NCI-H2107 treated with DMSO at 0.1 percent for 48 hours (cell line): ENCODE measurements at regions not wholly inside any gene's neighbourhood (a gene's known extent, or its start where the extent isn't known, plus 50 kb on each side); places are given as distances from the start of the nearest gene placed in this dataset.
"Not testable (repeated sequence)": the region's sequence is repeated elsewhere in the genome, so short reads cannot be mapped to it uniquely, and the experiment has no call there.

Experiments used
- DNase-seq: peaks from one replicate; lab custom pipeline; 2025; ENCODE audit not compliant: unreplicated experiment; lab: John Stamatoyannopoulos, UW

DNA sequence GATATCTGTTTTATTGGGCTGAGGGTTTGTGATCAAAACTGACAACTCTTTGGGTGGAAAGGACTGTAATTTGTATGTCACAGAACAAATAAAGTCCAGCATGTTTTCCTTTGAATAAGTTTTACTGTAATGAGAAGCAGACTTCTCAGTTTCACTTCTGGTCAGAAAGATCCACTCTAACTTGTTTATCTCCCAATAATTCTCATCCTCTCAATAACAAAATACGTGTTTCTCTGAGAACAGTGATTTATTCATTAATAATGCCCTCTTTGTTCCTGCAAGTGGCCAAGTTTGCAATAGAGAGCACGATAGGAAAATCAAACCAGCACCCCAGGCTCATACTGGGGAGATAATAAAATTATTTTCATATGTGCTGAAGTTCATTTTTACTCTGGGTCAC, 190.6 kb downstream of the CNTN3 start:
- no peak for DNase-seq

DNA sequence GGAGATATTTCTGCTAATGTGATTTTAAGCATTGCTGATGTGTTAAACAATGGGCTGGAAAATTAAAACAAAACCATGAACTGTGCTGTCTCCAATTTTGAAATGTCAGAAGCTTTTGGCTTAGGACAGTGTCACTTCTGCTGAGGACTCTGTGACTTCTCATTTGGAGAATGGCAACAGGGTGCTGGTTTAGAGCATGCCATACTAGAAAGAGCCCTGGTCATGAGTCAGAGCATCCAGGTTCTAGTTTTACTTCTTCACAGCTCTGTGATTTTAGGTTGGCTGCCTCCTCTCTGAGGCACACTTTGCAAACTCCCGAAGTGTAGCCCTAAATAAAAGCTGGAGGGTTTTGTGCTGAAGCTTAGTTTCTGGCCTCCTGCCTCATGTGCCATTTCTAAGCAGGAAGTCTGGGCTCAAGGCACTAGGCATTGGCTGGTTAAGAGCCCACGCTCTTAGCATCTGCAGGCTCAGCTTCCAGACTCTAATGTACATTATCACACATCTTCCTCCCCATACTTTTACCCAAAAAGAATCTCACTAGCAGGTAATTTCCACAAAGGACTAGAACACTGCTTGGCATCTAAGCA, 193.8 kb downstream of the CNTN3 start:
- DNase-seq = no peak

DNA sequence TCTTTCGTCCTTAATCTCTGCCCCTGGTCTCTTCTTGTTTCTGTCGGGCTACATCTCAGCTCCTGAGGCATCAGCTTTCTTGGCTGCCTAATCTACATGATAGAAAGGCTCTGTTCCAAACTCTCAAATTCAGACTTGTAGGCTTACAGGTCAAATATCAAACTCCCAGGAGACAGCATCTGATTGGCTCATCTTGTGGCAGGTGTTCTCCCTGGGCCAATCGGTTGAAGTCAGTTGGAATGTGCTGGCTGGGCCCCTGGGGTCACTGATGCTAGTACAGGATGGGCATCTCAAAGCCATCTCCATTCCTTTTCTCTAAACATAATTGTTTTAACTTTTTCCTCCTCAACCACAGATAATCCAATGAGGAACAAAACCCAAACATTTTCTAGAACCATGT, 198.7 kb downstream of the CNTN3 start:
- DNase-seq = no peak

DNA sequence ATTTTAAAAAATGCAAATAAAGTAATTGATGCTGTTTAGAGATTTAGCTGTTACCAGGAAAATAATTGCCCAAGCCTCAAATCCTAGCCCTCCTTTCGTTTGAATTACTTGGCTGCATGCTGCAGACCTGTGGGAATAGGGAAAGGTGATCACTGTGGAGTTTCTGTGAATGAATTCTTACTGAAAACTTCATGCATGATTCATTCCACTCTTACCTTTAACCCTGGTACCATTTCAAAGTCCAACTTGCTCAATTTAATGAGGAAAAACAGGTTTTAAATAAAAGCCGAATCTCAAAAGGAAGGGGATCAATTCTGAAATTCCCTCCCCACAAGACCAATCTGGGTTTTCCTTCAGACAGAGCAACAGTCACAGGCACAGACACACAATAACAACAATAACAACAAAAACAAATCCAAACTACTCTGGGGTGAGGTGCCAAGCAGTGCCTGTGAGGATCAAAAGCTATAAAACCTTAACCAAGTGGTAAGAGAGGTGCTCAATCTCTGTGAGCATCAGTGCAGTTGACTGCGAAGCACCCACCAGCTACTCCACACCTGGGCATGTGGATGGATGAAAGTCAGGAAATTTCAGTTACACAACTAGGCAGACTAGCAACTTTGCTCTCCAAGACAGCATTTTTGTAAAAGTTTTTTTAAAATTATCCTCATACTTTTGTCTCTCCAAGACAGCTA, 200.8 kb downstream of the CNTN3 start:
- DNase-seq = no peak

DNA sequence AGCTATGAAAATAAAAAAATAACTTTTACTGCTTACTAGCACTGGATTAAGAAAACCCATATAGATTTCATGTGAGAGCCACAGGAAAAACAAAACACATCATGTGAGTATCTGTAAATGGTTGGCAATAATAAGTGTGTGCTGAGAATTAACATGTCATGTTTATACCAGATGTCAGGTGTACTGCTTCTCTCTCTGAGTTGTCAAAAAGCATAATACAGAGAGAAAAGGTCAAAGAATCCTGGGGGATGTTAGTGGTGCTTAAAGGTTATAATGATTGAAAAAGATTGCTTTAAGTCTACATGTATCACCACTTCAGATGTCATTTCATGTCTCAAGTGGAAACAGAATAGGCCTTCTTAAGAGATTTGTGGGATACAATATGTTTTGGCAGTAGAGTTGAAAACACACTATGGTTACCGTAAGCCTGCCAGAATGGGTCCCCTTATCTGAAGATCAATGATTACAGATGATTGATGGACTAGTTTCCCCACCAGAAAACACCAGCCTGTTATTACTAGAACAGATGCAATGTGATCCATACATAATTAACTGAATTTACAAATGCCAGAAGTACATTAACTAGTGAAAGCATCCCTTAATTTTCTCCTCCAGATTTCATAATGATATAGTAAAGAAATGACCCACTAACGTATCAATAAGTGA, 204.1 kb downstream of the CNTN3 start:
- peak; percentile 7 for DNase-seq

DNA sequence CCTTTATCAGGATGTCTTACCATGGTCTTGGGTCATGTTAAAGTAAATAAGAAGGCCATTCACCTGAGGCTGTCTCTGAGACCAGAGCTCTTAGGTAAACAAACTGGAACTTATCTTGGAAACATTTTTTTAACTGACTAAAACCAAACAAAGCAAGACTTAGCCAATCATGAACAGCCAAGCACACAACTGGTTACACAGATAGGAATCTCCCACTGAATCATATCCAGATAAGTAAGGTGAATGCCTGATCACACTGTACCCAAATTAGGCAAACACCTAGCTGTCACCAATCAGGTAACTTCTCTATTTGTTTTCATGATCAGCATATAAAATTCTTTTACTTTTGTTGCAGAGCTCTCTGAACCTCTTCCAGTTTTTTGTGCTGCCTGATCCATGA, 205.4 kb downstream of the CNTN3 start:
- DNase-seq = no peak

DNA sequence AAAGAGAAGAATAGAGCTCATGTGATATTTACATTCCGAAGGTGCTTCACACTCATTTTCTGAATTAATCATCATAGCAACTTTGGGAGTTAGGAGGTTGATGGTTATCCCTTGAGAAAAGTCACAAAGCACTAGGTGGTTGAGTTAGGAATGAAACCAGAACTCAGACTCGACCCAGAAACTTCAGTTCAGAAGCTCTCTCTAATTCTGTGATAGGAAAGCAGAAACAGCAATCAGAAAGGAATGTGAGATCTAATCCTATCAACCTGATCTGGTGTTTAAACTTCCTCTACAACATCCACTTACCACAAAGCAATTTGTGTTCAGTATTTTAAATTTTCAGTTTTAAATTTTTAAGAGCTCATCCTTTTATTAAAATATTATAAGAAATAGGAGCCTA, 211.2 kb downstream of the CNTN3 start:
- no peak for DNase-seq

DNA sequence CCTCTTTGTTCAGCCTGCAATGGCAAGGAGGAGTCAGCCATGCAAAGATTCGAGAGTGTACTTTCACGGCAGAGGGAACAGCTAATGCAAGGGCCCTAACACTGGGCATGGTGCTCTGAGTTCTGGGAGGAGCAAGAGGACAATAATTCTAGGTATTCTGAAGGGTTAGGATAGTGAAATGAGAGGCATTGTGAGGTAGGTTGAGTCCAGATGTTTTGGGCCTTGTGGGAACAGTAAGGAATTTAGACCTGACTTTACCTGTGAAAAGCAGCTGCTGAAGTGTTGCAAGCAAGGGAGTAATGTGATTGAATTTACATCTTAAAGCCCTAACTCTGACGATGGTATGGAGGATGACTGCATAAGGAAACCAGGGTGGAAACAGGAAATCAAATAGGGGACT, 211.6 kb downstream of the CNTN3 start:
- DNase-seq = no peak

DNA sequence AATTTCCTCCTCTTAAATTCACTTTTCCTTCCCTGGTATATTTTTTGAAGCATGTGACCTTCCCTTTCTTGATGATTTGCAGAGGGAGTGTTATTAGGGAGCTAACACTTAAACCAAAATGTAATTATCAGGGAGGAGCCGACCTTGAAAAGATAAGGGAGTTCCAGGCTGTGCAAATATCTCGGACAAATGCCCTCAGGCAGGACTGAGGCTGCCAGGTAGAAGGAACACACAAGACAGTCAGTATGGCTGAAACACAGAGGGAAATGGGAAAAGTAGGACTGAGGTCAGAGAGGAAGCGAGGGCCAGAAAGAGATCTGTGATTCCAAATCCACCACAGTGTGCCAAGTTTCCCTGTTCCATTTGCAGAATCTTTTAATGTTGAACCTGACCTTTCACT, 221.0 kb downstream of the CNTN3 start:
- no peak for DNase-seq

DNA sequence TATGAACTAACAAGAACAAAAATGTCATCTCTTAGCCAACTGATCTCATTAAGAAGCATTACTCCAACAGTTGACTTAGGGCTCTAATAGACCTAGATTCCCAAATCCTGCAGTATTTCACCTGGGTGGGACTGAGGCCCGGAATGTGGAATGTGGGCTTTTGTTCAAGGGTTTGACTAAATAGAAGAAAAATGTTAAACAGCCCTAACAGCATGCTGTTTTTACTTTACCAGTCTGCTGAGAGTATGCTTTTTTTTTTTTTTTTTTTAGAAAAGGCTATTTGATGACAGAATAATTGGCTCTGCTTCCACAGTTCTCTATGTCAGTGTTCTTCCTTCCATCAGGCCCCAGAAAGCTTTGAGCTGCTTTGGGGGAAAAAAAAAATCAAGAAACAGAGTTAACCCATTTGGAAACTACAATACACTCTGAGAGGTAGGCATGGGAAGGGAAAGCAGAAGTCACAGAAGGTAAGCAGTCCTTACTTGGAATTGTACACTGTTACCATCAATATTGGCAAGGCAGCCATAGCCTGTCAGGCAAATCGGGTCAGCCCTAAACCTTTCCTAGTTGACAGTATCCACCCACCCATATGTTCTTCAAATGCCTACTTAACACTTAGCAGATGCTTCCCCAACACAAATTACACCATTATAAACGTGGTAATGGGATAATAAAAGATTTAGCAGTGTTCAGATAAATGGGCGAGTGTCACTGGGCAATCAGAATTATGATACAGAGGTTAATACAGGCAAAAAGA, 224.2 kb downstream of the CNTN3 start:
- no peak for DNase-seq

DNA sequence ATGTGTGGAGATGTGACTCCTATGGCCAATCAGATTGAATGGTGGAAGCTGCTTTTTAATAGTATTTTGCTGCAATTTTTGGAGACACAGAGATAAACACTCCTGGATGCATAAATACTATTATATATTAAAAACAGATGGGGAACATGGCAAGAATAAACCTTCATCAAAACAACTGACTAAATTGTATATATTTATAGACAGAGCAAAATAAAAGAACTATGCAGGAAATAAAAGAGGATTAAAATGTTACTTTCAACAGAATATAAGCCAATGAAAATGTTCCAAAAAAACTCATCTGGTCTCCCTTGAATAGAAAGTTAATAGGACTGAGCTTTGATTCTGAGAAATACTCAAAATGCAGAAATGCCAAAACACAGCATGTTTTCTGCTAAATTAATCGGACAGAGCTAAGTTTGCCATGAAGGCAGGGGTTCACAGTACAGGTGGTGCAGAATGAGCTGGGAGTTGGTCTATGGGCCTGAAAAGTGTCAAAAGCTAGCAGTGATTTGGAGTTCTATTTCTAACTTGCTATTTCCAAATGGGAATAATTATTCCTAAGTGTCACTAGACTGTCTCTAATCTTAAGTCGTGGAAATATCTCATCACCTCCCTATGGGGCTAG, 227.2 kb downstream of the CNTN3 start:
- no peak for DNase-seq

DNA sequence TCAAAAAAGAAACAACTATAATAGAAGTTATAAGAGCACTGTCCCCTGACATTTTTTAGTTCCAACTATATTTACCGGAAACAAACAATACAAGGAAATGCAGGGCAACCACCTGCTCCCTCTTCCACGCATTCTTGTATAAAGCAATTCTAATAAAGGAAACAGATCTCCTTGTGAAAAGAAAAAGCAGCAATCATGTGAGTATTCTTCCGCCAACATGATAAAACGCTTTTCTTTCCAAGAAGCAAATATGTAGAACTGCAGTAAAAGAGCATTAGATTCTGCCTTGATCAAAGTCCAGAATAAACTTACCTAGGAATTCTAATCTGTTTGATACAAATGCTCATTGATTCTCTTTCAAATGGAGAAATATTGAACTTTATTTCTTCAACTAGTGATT, 230.3 kb downstream of the CNTN3 start:
- no peak for DNase-seq

DNA sequence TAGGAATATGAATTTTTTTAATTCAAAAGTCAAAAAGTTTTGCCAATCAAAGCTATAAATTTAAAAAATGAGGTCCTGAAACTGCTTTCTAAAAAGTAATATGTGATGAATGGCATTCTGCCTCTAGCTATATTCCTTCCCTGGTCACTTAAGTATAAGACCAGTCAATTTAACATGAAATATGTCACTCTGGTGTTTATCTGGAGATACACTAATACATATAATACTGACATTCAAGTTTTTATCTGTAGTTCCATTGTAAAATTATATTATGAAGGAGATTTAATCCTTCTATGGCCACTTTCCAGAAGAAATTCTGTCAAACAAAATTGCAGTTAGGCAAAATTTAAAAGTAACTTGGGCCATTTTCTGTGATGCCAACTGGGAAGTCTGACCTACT, 236.8 kb downstream of the CNTN3 start:
- DNase-seq = no peak

DNA sequence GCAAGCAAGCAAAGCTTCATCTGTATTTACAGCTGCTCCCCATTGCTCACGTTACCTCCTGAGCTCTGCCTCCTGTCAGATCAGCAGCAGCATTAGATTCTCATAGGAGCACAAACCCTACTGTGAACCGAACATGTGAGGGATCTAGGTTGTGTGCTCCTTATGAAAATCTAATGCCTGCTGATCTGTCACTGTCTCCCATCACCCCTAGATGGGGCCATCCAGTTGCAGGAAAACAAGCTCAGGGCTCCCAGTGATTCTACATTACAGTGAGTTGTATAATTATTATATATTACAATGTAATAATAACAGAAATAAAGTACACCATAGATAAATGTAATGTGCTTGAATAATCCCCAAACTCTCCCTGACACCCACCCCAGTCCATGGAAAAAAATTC, 238.1 kb downstream of the CNTN3 start:
- not testable (repeated sequence) for DNase-seq

DNA sequence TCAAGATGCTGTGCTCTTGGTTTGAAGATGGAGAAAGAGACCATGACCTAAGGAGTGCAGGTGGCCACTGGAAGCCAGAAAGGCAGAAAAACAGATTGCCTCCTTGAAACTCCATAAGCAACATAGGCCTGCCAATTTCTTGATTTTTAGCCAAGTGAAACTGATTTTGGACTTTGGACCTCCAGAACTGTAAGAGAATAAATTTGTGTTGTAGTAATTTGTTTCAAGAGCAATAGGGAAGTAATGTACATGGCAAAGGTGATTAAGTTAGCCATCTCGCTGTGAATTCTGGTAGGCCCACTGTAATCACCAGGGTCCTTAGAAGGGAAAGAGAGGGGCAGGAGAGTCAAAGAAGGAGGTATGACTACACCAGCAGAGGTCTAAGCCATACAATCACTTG, 238.8 kb downstream of the CNTN3 start:
- DNase-seq = no peak

DNA sequence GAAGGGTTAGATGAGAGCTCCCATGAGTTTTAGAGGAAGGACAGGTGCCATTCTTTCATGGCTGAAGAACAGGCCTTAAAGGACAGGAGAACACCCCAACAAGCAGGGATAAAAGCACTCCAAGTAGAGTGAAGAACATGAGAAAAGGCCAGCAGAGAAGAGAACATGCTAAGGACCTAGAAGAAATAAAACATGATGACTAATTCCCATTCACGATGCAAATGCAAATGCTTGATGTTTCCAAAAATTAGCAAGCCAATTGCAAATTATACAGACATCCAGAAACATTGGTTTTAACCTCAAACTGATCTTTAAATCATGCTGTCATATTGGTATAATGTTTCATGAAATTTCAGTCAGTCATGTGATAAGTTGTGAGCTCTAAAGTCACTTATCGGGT, 241.7 kb downstream of the CNTN3 start:
- no peak for DNase-seq

DNA sequence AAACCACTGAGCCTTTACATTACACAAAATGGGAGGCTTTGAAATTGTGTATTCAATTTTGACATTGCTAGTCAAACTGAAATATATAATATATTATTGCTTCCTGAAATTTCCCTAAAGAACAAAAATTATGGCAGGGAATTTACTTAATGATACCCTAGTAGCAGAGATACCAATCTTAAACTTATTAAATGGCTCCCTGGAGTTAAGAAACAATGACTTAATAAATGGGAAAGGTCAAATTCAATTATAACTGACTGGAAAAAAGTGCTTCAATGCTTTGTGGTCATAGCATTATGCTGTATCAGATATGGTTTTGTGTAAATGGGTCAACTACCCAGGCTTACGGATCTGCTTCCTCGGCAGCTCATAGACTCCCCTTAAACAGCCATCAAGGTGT, 244.1 kb downstream of the CNTN3 start:
- DNase-seq = no peak

DNA sequence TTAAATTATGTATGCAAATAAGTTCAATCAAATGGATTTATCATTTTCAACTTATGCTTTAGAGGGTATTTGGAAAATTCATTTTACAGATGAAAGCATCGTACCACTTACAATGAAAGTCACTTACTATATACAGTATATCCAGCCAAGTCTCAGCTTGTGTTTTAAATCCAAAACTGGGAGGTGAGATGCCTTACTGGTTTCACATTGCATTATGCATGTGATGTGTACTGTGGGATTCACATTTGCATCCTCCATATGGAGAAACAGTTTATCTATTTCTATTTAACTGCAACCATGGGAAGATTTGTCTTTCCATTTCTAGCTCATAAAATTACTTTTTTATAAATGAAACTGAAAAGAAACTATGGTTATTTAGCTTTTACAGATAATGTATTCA, 248.1 kb downstream of the CNTN3 start:
- DNase-seq = no peak

DNA sequence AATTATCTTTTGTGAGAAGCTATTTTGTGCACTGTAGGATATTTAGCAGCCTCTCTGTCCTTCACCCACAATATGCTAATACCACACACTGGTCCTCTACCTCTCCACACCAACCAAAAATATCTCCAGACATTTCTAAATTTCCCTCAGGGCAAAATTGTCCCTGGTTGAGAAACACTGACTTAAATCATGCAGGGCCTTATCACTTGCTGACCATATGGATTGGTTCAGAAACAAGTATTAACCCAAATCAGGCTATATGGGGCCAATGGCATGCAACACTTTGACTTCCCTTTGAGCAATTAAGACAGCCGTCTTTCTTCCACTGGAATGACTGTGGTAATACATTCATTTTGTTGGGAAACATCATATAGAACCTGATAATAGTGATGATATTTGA, 251.1 kb downstream of the CNTN3 start:
- no peak for DNase-seq

DNA sequence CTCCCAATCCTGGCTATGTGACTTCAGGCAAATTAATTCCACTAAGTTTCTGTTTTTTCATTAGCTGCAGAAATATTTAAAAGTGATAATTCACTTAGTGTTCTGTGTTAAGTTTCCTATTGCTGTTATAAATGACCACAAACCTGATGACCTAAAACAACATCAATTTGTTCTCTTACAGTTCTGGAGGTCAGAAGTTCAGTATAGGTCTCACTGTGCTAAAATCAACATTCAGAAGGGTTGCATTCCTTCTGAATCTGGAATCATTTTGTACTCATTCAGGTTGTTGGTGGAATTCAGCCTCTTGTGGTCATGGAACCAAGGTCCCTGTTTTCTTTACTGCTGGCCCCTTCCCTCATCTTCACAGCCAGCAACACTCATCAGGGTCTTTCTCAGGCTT, 254.1 kb downstream of the CNTN3 start:
- no peak for DNase-seq

DNA sequence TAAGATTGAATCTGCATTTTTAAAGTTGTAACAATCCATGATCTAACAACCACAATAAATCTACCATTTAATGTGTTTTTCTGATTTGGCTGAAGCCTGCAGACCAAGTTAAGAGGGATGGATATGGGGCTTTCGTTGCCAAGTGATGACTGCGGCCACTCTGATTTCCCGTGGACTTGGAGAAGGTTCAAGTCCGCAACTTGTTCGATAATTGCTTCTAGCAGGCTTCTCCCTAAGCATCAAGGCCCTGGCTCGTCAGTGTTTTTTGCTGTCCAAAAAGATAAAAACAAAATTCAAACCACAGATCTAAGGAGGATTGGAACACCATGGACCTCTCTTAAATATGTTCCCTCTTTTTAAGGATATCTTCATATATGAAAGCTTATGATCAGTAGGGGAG, 256.6 kb downstream of the CNTN3 start:
- DNase-seq = no peak

DNA sequence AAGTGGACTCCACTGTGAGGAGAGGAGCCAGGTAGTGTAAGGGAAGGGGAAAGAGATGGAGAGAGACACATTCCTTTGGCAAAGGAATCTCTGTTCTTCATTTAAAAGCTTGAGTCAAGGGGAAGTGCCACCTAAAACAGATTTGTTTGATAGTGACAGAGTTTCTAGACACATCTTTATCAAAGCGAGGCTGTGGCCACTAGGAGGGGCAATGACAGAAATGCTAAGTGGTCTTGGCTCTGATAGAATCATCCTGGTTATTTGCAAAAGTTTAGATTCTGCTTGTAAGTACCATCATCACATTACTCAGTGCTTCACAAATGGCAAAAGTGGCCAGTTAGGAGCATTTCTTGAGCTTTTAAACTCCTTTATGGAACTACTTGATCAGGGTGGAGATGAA, 261.4 kb downstream of the CNTN3 start:
- DNase-seq = no peak
